ENCODE measurements at regions not wholly inside any gene's neighbourhood (a gene's known extent, or its start where the extent isn't known, plus 50 kb on each side); places are given as distances from the start of the nearest gene placed in this dataset.

GRCh38 chrX:106341823-106342222 is 173.7 kb downstream of the PWWP3B start:
- TF ChIP-seq CTCF (IDR thresholded peaks at IDR 0.05 in 4 of 5, conservative IDR thresholded peaks at IDR 0.05 in 1 of 5): no peak
- no peak for TF ChIP-seq POLR2A (IDR thresholded peaks at IDR 0.05)
